Tibial nerve (tissue), 3 donors: ENCODE measurements at regions not wholly inside any gene's neighbourhood (a gene's known extent, or its start where the extent isn't known, plus 50 kb on each side); places are given as distances from the start of the nearest gene placed in this dataset.

Experiments used
- CTCF ChIP-seq, 5 experiments: fragments of 200-600 bp in 3 of 5; fragments of 450-650 bp in 2 of 5; sonication (generic) in 3 of 5; IDR thresholded peaks; one replicate each; pipeline ENCODE4 v1.5.1; 2016 to 2019; ENCODE audit warnings: antibody characterized with exemption in 5 of 5, mild to moderate bottlenecking in 3 of 5, moderate library complexity in 2 of 5
- POLR2A ChIP-seq, 2 donors: fragments of 450-650 bp; IDR thresholded peaks; one replicate each; pipeline ENCODE4 v1.6.1; 2017; ENCODE audit warnings: antibody characterized with exemption in 2 of 2, mild to moderate bottlenecking in 2 of 2, moderate library complexity in 2 of 2

- TF ChIP-seq CTCF (IDR thresholded peaks at IDR 0.05): no peak
- TF ChIP-seq POLR2A (IDR thresholded peaks at IDR 0.05): no peak
Measured at GRCh38 chr5:93039888-93040287, 541.1 kb downstream of the NR2F1-AS1 start.
